ENCODE measurements at regions not wholly inside any gene's neighbourhood (a gene's known extent, or its start where the extent isn't known, plus 50 kb on each side); places are given as distances from the start of the nearest gene placed in this dataset.

GRCh38 chr2:176466918-176467452 lies 197.7 kb downstream of the MTX2 start:
- H3K4me1 ChIP-seq (ENCODE audit: control insufficient read depth in 2 of 2, insufficient read depth in 2 of 2, low read length in 2 of 2), result no peaks in the 10 kb centered on the region
- peaks cover 0 to 6% of the 10 kb centered on the region in 2 donors for H3K27me3 ChIP-seq (ENCODE audit: control insufficient read depth in 2 of 2, insufficient read depth in 2 of 2, low read length in 2 of 2)
- no peak overlapping the region for H3K27ac ChIP-seq (ENCODE audit: low read depth in 2 of 2, low read length in 2 of 2)
- H3K4me3 ChIP-seq (ENCODE audit: low read length in 2 of 2), result no peak overlapping the region
- no peaks in the 10 kb centered on the region for H3K36me3 ChIP-seq (ENCODE audit: control insufficient read depth in 2 of 2, insufficient read depth in 2 of 2, low read length in 2 of 2)
- H3K9ac ChIP-seq (ENCODE audit: low read depth in 1 of 2, low read length in 2 of 2), result no peak overlapping the region
- no peaks in the 10 kb centered on the region for H3K9me3 ChIP-seq (ENCODE audit: control insufficient read depth in 2 of 2, low read length in 2 of 2)

- no peaks in the 10 kb centered on the region for H3K36me3 ChIP-seq (ENCODE audit: control insufficient read depth in 2 of 2, insufficient read depth in 2 of 2, low read length in 2 of 2)
- H3K9me3 ChIP-seq (ENCODE audit: control insufficient read depth in 2 of 2, low read length in 2 of 2), result no peaks in the 10 kb centered on the region
- peaks cover 0 to 6% of the 10 kb centered on the region in 2 donors for H3K27me3 ChIP-seq (ENCODE audit: control insufficient read depth in 2 of 2, insufficient read depth in 2 of 2, low read length in 2 of 2)
- no peak overlapping the region for H3K27ac ChIP-seq (ENCODE audit: low read depth in 2 of 2, low read length in 2 of 2)
- H3K4me3 ChIP-seq (ENCODE audit: low read length in 2 of 2), result no peak overlapping the region
- no peak overlapping the region for H3K9ac ChIP-seq (ENCODE audit: low read depth in 1 of 2, low read length in 2 of 2)
- no peaks in the 10 kb centered on the region for H3K4me1 ChIP-seq (ENCODE audit: control insufficient read depth in 2 of 2, insufficient read depth in 2 of 2, low read length in 2 of 2)
These were observed 198.4 kb downstream of the MTX2 start for GRCh38 chr2:176467595-176467994.

GRCh38 chr2:176468457-176469113 lies 199.3 kb downstream of the MTX2 start:
- Histone ChIP-seq H3K4me3 (ENCODE audit: low read length in 2 of 2) (no peak overlapping the region), H3K9ac (ENCODE audit: low read depth in 1 of 2, low read length in 2 of 2) (no peak overlapping the region), H3K27me3 (ENCODE audit: control insufficient read depth in 2 of 2, insufficient read depth in 2 of 2, low read length in 2 of 2) (peaks cover 0 to 6% of the 10 kb centered on the region in 2 donors), H3K27ac (ENCODE audit: low read depth in 2 of 2, low read length in 2 of 2) (no peak overlapping the region), H3K9me3 (ENCODE audit: control insufficient read depth in 2 of 2, low read length in 2 of 2) (no peaks in the 10 kb centered on the region), H3K36me3 (ENCODE audit: control insufficient read depth in 2 of 2, insufficient read depth in 2 of 2, low read length in 2 of 2) (no peaks in the 10 kb centered on the region), H3K4me1 (ENCODE audit: control insufficient read depth in 2 of 2, insufficient read depth in 2 of 2, low read length in 2 of 2) (peaks cover 0 to 4% of the 10 kb centered on the region in 2 donors)

GRCh38 chr2:176470713-176471112 lies 201.5 kb downstream of the MTX2 start:
- Histone ChIP-seq H3K27me3 (ENCODE audit: control insufficient read depth in 2 of 2, insufficient read depth in 2 of 2, low read length in 2 of 2) (no peaks in the 10 kb centered on the region), H3K4me3 (ENCODE audit: low read length in 2 of 2) (no peak overlapping the region), H3K9ac (ENCODE audit: low read depth in 1 of 2, low read length in 2 of 2) (no peak overlapping the region), H3K36me3 (ENCODE audit: control insufficient read depth in 2 of 2, insufficient read depth in 2 of 2, low read length in 2 of 2) (no peaks in the 10 kb centered on the region), H3K9me3 (ENCODE audit: control insufficient read depth in 2 of 2, low read length in 2 of 2) (no peaks in the 10 kb centered on the region), H3K27ac (ENCODE audit: low read depth in 2 of 2, low read length in 2 of 2) (no peak overlapping the region), H3K4me1 (ENCODE audit: control insufficient read depth in 2 of 2, insufficient read depth in 2 of 2, low read length in 2 of 2) (peaks cover 0 to 5% of the 10 kb centered on the region in 2 donors)

GRCh38 chr2:176471949-176472348 lies 202.7 kb downstream of the MTX2 start:
- Histone ChIP-seq H3K4me3 (ENCODE audit: low read length in 2 of 2) (no peak overlapping the region), H3K27ac (ENCODE audit: low read depth in 2 of 2, low read length in 2 of 2) (no peak overlapping the region), H3K36me3 (ENCODE audit: control insufficient read depth in 2 of 2, insufficient read depth in 2 of 2, low read length in 2 of 2) (no peaks in the 10 kb centered on the region), H3K9me3 (ENCODE audit: control insufficient read depth in 2 of 2, low read length in 2 of 2) (no peaks in the 10 kb centered on the region), H3K9ac (ENCODE audit: low read depth in 1 of 2, low read length in 2 of 2) (no peak overlapping the region), H3K27me3 (ENCODE audit: control insufficient read depth in 2 of 2, insufficient read depth in 2 of 2, low read length in 2 of 2) (no peaks in the 10 kb centered on the region), H3K4me1 (ENCODE audit: control insufficient read depth in 2 of 2, insufficient read depth in 2 of 2, low read length in 2 of 2) (peaks cover 0 to 5% of the 10 kb centered on the region in 2 donors)

- no peaks in the 10 kb centered on the region for H3K27me3 ChIP-seq (ENCODE audit: control insufficient read depth in 2 of 2, insufficient read depth in 2 of 2, low read length in 2 of 2)
- H3K36me3 ChIP-seq (ENCODE audit: control insufficient read depth in 2 of 2, insufficient read depth in 2 of 2, low read length in 2 of 2), result no peaks in the 10 kb centered on the region
- peak overlapping the region in 1 of 2 donors; percentile 1 for H3K9ac ChIP-seq (ENCODE audit: low read depth in 1 of 2, low read length in 2 of 2)
- no peak overlapping the region for H3K27ac ChIP-seq (ENCODE audit: low read depth in 2 of 2, low read length in 2 of 2)
- H3K4me3 ChIP-seq (ENCODE audit: low read length in 2 of 2), result peak overlapping the region in 1 of 2 donors; percentile 46
- H3K4me1 ChIP-seq (ENCODE audit: control insufficient read depth in 2 of 2, insufficient read depth in 2 of 2, low read length in 2 of 2), result peaks cover 0 to 5% of the 10 kb centered on the region in 2 donors
- no peaks in the 10 kb centered on the region for H3K9me3 ChIP-seq (ENCODE audit: control insufficient read depth in 2 of 2, low read length in 2 of 2)
These were observed 203.9 kb downstream of the MTX2 start for GRCh38 chr2:176473177-176473576.

GRCh38 chr2:176473851-176474250 lies 204.6 kb downstream of the MTX2 start:
- Histone ChIP-seq H3K9ac (ENCODE audit: low read depth in 1 of 2, low read length in 2 of 2) (no peak overlapping the region), H3K36me3 (ENCODE audit: control insufficient read depth in 2 of 2, insufficient read depth in 2 of 2, low read length in 2 of 2) (no peaks in the 10 kb centered on the region), H3K4me3 (ENCODE audit: low read length in 2 of 2) (no peak overlapping the region), H3K4me1 (ENCODE audit: control insufficient read depth in 2 of 2, insufficient read depth in 2 of 2, low read length in 2 of 2) (peaks cover 0 to 5% of the 10 kb centered on the region in 2 donors), H3K27ac (ENCODE audit: low read depth in 2 of 2, low read length in 2 of 2) (no peak overlapping the region), H3K9me3 (ENCODE audit: control insufficient read depth in 2 of 2, low read length in 2 of 2) (no peaks in the 10 kb centered on the region), H3K27me3 (ENCODE audit: control insufficient read depth in 2 of 2, insufficient read depth in 2 of 2, low read length in 2 of 2) (no peaks in the 10 kb centered on the region)

GRCh38 chr2:176477336-176477735 lies 208.1 kb downstream of the MTX2 start:
- Histone ChIP-seq H3K36me3 (ENCODE audit: control insufficient read depth in 2 of 2, insufficient read depth in 2 of 2, low read length in 2 of 2) (no peaks in the 10 kb centered on the region), H3K27me3 (ENCODE audit: control insufficient read depth in 2 of 2, insufficient read depth in 2 of 2, low read length in 2 of 2) (peaks cover 0 to 6% of the 10 kb centered on the region in 2 donors), H3K9ac (ENCODE audit: low read depth in 1 of 2, low read length in 2 of 2) (no peak overlapping the region), H3K4me1 (ENCODE audit: control insufficient read depth in 2 of 2, insufficient read depth in 2 of 2, low read length in 2 of 2) (peaks cover 0 to 5% of the 10 kb centered on the region in 2 donors), H3K9me3 (ENCODE audit: control insufficient read depth in 2 of 2, low read length in 2 of 2) (no peaks in the 10 kb centered on the region), H3K27ac (ENCODE audit: low read depth in 2 of 2, low read length in 2 of 2) (no peak overlapping the region), H3K4me3 (ENCODE audit: low read length in 2 of 2) (no peak overlapping the region)

GRCh38 chr2:176479961-176480360 lies 210.7 kb downstream of the MTX2 start:
- H3K36me3 ChIP-seq (ENCODE audit: control insufficient read depth in 2 of 2, insufficient read depth in 2 of 2, low read length in 2 of 2), result no peaks in the 10 kb centered on the region
- H3K27ac ChIP-seq (ENCODE audit: low read depth in 2 of 2, low read length in 2 of 2), result no peak overlapping the region
- no peak overlapping the region for H3K9ac ChIP-seq (ENCODE audit: low read depth in 1 of 2, low read length in 2 of 2)
- no peaks in the 10 kb centered on the region for H3K9me3 ChIP-seq (ENCODE audit: control insufficient read depth in 2 of 2, low read length in 2 of 2)
- peaks cover 3 to 7% of the 10 kb centered on the region in 2 donors for H3K27me3 ChIP-seq (ENCODE audit: control insufficient read depth in 2 of 2, insufficient read depth in 2 of 2, low read length in 2 of 2)
- no peaks in the 10 kb centered on the region for H3K4me1 ChIP-seq (ENCODE audit: control insufficient read depth in 2 of 2, insufficient read depth in 2 of 2, low read length in 2 of 2)
- no peak overlapping the region for H3K4me3 ChIP-seq (ENCODE audit: low read length in 2 of 2)

GRCh38 chr2:176482107-176482506 lies 212.9 kb downstream of the MTX2 start:
- Histone ChIP-seq H3K4me1 (ENCODE audit: control insufficient read depth in 2 of 2, insufficient read depth in 2 of 2, low read length in 2 of 2) (no peaks in the 10 kb centered on the region), H3K9me3 (ENCODE audit: control insufficient read depth in 2 of 2, low read length in 2 of 2) (no peaks in the 10 kb centered on the region), H3K36me3 (ENCODE audit: control insufficient read depth in 2 of 2, insufficient read depth in 2 of 2, low read length in 2 of 2) (no peaks in the 10 kb centered on the region), H3K27me3 (ENCODE audit: control insufficient read depth in 2 of 2, insufficient read depth in 2 of 2, low read length in 2 of 2) (peaks cover 3 to 7% of the 10 kb centered on the region in 2 donors), H3K4me3 (ENCODE audit: low read length in 2 of 2) (no peak overlapping the region), H3K9ac (ENCODE audit: low read depth in 1 of 2, low read length in 2 of 2) (no peak overlapping the region), H3K27ac (ENCODE audit: low read depth in 2 of 2, low read length in 2 of 2) (no peak overlapping the region)
